Non-pigmented ciliary epithelial cell (primary cell): ENCODE measurements at regions not wholly inside any gene's neighbourhood (a gene's known extent, or its start where the extent isn't known, plus 50 kb on each side); places are given as distances from the start of the nearest gene placed in this dataset.
A peak's percentile ranks its signal among the peaks of the same experiment; 100 is the strongest.
"Not testable (repeated sequence)": the region's sequence is repeated elsewhere in the genome, so short reads cannot be mapped to it uniquely, and the experiment has no call there.

Experiments used
- DNase-seq: peaks from one replicate; pipeline ENCODE4 v3.0.0-alpha.2; 2010; ENCODE audit warnings: low read depth

DNA sequence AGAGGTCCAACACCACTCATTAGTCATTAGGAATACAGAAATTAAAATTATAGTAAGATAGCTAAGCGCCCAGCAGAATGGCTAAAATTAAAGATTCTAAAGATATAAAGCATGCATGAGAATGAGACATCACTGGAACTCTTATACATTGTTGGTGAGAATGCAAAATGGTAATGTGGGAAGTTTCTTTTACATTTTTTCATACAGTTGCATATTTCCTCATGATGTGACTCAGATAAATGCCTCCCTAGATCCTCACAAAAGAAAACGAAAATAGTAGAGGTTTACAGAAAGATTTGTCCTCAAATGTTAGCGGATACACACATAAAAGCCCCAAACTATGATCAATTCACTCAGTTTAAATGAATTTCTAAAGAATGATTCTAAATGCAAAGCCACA is 633.7 kb upstream of the GJE1 start:
- no peak for DNase-seq

DNA sequence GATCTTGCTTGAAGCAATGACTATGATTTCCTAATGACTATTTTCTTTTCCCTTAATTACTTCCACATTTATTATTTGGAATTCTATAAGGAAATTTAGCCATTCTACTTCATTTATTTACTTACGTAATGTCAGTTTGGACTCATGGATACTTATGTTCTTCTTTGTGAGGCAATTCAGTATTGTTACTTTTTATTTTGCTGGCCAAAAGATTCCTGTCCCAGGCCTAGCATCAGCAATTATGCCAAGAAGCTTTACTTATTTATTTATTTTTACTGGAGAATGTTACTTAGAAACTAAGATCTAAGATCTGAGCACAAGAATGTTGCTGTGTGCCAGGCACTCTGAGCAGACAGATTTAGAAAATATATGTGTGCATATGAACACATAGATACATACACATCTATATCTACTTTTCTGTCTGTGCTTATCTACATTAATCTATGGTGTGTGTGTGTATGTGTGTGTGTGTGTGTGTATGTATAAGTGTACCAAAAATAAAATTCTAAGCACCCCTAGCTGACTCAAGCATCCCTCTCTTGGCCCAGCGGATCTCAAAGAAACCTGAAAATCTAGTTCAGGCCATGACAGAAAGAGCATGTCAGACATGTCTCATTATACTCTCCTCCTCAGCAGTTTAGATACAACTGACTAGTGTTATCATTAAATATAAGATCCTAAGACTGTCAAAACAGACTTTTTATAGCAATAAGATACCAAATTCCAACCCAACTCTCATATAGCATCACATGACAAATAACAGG is 640.0 kb upstream of the GJE1 start:
- DNase-seq: no peak

DNA sequence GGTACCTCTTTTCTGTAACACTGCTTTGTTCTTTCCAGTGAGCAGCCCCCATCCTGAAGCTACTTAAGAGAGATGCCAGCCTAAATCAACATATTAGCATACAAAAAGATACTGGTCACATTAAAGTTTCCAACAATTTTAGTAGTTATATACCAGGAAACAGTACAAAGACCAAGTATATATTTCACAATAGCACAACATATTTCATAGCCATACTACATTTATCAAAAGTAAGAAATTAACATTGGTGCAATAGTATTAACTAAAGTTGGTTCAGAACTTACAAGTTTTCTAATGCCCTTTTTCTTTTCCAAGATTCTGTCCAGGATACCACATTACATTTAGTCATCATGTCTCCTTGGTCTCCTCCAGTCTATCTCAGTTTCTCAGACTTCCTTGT is 641.0 kb upstream of the GJE1 start:
- no peak for DNase-seq

DNA sequence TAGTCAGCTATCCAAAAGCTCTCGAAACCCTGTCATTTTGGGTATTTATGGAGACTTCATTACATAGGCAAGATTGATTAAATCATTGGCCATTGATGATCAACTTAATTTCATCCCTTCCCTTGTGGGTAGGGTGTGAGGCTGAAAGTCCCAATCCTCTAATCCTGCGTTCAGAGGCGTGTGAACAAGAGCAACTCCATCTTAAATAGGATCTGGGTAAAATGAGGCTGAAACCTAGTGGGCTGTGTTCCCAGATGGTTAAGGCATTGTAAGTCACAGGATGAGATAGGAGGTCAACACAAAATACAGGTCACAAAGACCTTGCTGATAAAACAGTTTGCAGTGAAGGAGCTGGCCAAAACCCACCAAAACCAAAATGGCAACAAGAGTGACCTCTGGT is 641.7 kb upstream of the GJE1 start:
- DNase-seq: no peak

DNA sequence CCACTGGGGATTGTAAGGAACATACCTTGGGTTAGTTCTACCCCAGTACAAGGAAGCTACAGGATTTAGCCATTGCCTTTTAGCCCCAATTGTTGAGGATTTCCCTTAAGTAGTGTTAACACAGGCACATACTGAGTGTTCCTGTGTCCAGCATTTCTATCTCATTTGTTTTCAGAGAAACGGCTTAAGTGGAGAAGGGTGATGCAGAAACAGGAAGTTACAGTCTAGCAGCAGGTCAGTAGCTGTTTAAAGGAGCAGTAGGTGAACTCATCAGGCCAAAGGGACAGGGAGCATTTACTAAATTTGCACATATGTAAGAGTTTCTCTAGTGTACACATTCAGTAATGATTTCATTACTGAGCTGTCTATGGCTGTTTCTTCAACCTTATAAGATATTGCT is 644.2 kb upstream of the GJE1 start:
- DNase-seq: no peak

DNA sequence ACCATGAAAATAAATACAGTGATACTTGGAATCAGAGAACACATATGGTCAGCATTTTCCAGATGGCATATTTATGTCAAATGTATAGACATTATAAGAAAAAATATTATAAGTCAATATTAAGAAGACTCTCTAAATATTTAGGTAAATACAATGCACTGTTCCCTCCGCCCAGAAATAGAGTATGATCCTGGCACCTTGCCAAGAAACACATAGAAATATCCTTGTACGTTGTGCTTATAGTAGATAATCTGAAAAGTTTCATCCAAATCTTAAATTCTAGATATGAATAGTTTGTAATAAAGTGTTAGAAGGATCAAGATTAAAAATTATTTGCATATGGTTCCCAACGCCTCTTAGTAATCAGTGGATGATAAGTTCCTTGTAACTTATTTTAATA is 645.8 kb upstream of the GJE1 start:
- no peak for DNase-seq

DNA sequence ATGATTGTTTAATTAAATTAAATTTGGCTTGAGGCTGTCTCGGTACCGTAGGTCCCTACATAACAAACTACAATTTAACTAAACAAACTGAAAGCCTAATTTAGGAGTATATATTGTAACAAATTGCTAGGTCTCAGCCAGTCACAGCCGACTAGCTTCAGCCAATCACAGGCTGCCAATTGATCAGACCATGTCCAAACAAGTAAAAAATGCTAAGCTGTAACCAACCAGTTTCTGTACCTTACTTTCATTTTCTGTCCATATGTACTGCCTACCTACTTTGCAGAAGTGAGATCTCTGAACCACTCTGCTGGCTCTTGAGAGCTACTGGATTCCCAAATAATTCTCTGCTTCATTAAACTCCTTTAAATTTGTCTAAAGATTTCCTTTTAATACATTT is 648.0 kb upstream of the GJE1 start:
- DNase-seq: no peak

DNA sequence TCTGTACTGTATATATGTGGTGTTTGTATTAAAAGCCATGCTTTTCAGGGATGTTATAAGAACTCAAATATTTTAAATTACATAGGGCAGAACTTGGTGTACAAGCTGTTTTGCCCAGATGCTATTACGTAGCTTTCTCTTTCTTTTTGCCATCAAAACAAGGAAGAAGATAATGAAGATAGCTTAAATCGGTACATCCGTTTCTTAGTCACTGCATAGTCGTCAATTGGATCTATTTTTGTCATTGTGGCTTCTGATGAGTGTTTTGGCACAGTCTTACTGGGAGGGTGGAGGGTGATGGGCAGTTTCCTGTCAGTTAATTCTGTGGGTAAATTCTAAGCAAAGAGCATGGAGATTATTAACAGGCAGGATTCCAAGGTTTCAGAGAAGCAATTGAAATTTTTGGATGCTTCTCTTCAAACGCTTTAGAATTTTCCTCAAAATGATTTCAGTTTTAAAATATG is 649.1 kb upstream of the GJE1 start:
- DNase-seq: peak; percentile 90

DNA sequence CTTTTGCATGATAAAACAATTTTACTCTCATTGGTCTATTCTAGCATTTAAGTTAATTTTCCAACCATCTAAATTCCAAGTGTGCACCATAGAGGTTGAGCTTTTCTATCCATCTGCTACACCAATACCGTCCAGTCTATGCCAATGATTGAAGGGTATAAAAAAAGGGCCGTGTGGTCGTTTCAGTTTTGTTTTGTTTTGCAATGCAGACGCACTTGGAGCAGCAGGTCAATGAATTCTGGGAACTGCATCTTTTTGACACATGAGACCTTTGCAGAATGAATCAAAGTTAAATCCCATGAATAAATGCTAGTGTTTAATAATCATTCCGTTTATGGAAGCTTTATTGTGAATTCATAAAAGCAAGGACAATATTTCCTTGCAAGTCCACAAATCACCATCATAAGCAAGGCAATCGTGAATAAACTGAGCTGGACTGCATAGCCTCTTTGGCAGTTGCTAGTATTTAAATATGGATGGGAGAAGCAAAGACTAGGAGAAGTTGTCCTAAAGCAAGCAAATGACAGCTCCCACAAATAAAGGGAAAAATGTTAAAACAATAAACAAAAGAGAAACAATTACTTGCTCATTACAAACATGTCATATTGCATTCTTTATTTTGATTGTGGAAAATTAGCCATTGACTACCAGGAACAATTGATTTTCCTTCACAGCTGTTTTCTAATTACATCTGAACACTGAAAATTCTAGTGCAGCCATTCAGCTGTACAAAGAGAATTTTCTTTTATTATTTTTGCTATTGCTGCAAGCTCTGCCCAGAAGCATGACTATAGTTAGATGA is 649.7 kb upstream of the GJE1 start:
- no peak for DNase-seq

DNA sequence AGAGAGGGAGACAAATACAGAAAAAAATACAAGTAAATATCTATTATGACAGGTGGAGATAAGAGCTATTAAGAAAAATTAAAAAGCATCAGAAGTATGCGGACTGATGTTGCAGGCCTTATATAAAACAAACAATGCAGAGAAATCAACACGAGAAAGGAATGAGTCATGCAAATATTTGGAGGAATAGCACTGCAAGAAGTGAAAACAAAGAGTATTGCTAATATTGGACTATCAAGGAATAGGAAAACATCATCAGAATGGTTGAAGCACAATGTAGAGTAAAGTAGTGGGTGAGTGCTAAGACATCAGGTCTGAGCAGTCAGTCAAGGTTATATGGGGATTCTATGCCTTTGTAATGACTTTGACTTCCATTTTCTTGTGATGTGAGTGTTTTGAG is 657.5 kb upstream of the GJE1 start:
- DNase-seq: no peak

DNA sequence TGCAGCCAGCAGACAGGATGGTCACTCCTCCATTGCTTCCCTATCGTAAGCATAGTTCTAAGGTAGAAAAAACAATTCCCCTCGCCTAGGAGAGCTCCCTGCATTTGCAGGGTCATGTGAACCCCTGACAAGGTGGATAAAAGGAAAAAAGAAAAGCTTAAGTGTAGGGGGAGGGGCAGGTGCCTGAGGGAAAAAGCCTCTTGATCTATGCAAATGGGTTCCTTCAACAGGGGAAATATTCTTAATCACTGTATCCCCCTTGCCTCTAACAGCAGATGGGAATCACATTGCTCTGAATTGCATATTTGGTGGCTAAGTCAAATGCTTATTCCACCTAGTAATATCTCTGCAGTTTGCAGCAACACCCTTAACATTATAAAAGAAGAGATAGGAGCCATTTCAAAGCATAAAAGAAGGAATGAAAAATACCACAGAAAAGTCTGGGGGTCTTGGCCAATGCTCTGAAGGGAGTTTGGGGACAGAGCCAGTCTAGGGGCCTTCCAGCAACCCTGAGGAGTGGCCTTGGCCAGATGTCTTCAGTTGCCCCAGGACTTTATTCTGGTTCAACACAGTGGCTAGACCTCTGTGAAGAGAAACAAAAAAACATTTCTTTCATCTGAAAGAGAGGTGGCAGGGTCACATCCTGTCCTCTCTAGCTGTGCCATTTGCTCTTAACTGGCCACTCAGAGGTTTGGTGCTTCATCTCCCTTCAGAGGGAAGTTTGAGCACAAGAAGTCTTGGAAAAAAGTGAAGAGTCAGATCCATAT is 660.4 kb upstream of the GJE1 start:
- no peak for DNase-seq

DNA sequence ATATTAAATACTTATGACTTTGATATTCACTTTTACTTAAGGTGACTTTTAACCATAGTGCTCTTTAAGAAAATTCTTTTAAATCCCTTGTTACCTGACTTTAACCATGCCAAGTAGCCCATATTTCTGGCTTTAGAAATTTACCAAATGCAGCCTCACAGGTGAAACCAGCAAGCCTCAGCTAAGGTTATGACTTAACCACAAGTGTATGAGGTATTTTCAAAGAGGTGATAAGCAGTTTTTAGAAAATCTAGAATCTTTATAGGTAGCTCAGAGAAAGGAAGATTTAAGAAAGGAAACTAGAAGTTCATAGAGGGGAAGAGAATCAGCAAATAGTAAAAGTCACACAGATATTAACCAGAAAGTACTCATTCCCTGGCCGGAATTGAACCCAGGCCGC is 661.9 kb upstream of the GJE1 start:
- DNase-seq: no peak

DNA sequence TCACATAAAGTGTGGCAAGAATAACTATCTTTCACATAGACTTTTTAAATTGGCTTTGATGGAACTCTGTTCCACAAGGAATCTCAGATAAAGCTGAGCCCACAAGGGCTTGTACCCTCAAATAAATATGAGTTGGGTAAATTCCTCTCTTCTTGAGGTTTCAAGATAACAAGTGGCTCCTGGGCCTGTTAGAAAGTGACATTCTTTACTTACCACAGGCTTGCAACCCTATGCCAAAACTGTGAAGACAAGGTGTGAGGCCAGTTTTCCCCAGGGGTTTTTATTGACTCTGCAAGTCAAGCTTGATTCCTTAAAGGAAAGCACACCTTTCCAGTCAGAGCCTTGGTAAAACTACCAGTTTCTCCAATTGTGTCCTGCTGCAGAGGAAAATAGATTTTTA is 664.8 kb upstream of the GJE1 start:
- peak; percentile 31 for DNase-seq

DNA sequence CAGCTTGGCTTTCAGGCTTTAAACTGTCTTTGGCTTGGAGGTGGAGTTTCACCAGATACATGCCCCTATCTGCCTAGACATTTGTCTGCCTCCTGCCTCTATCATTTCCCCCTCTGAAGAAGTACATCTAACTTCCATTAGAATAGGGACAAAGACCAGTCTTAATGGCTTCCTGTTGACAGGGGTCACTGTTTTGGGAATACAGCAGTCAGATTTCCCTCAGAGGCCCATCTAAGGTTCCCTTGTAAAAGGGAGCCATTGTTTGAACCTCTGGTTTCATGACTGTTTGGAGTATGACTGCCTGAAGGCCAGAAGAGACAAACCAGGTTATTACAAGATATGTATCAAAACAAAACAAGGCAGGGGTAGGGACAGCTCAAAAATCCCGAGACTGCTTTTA is 665.7 kb upstream of the GJE1 start:
- no peak for DNase-seq

DNA sequence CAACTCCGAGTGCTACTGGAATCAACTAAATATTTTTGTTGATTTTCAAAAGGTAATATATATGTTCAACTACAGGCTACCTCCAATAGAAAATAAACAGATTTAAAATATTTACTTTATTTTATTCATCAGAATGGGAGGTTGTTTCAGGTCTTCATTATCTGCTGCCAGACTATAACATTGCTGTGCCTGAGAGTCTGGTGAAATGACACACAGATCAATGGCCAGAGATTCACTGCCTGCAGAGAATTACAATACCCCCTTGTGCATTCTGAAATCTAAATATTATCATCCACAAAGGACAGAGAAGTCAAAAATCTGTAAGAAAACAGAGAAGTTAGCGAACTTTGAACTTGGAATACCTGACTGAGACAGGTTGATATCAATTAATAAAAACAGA is 667.8 kb upstream of the GJE1 start:
- no peak for DNase-seq

DNA sequence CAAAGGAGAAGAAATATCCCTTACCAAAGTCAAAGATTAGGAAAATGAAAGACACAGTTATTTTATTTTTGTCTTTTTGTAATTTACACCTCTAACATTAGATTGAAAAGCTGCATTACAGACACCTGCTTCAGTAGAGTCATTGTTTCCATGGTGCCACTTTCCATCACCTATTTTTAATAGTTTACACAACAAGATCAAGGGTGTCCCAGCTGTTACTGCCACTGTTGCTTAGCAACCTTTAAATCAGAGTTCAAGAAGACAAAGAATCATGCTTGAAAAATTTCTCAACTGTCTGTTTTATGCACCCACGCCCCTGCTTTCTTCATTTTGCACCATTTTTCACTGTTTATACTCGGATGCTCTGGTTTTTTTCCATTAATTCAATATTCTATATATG is 668.2 kb upstream of the GJE1 start:
- DNase-seq: no peak

DNA sequence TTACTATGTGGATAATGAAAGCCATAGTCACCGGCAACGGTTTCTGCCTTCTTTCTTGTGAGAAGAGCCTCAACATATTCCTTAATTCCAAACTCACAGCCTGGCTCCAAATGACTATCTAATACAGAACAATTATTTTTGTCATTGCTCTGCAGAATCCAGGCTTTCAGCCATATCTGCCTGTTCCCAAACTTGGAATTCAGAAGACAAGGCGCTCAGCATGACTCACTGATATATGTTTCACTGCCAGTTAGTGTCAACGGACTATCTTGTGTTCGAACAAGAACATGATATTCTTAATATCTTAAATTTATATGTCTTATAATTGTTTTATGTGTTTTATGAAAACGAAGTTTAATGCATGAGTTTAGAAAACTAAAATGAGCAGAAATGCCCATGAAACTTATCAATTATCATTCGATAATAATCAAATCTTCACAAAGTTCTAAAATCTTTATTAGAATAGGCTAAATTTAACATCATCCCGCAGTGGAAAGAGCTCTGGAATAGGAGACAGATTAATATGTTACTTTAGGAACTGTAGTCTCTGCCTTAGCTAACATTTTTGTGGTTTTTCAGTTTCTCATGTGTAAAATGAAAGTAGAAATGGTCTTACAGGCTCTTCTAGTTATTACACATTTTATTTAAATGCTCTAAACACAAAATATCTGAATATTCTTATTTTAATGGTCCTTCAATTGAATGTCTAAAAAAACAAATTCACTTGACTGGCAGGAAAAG is 669.3 kb upstream of the GJE1 start:
- no peak for DNase-seq

DNA sequence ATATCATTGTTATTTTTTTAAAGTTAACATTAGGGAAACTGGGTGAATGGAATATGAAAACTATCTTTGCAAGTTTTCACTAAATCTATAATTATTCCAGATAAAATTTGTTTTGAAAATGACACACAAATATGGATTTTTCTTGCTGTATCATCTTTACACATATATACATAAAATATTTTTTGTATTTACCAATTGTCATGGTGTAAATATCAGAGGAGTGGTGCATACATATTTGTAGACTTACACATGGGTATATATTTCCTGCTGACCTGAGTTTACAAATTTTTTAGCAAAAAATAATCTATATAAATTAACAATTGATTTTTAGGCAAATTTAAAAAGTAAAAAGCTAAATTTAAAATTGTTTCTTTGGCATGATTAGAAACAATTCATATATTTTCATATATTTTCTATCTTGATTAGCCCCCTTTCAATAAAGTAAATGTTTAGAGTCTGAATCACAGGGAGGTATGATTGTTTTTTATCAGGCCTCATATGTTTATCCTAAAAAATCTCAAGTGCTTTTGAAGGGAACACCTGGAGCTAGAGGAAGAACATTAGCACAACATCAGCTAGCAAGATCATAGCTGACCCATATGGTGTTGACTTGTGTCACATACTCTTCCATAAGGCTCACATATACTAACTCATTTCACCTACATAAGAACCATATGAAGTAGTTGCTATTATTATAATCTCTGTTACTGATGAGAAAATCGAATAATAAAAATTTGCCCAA is 671.8 kb upstream of the GJE1 start:
- DNase-seq: no peak

DNA sequence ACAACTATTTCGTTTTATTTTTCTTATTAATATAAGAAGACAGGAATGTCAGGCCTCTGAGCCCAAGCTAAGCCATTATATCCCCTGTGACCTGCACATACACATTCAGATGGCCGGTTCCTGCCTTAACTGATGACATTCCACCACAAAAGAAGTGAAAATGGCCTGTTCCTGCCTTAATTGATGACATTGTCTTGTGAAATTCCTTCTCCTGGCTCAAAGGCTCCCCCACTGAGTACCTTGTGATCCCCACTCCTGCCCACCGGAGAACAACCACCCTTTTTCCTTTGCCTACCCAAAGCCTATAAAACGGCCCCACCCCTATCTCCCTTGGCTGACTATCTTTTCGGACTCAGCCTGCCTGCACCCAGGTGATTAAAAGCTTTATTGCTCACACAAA is 672.5 kb upstream of the GJE1 start:
- DNase-seq: not testable (repeated sequence)

DNA sequence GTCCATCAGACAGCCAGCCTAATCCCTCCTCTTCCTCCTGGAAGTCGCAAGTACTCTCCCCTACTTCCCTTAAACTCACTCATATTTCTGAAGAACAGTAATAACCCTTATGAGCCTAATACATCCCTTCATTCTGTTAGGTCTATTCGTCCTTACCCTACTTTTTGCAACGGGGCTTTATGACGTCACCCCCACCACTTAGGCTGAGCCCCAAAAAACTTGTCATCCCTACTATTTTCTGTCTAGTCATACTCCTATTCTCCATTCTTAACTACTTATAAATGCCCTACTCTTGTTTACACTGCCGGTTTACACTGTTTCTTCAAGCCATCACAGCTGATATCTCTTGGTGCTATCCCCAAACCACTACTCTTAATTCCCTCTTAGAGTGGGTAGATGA is 674.7 kb upstream of the GJE1 start:
- not testable (repeated sequence) for DNase-seq

DNA sequence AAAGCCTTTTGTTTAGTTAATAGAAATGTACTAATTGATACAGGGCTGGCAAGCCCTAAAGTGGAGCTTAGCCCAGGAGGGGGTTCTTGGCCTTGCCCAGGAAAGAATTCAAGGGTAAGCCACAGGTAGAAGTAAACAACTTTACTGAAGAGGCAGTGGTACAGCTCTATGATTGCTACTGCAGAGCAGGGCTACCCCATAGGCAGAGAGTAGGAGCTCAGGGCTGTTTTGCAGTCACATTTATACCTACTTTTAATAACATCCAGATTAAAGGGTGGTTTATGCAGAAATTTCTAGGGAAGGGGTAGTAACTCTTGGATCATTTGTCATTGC is 680.4 kb upstream of the GJE1 start:
- DNase-seq: no peak
